ENCODE measurements at regions not wholly inside any gene's neighbourhood (a gene's known extent, or its start where the extent isn't known, plus 50 kb on each side); places are given as distances from the start of the nearest gene placed in this dataset.

GRCh38 chr7:116423499-116423898 lies 76.0 kb upstream of the CAV2 start:
- no peak for DNase-seq

DNA sequence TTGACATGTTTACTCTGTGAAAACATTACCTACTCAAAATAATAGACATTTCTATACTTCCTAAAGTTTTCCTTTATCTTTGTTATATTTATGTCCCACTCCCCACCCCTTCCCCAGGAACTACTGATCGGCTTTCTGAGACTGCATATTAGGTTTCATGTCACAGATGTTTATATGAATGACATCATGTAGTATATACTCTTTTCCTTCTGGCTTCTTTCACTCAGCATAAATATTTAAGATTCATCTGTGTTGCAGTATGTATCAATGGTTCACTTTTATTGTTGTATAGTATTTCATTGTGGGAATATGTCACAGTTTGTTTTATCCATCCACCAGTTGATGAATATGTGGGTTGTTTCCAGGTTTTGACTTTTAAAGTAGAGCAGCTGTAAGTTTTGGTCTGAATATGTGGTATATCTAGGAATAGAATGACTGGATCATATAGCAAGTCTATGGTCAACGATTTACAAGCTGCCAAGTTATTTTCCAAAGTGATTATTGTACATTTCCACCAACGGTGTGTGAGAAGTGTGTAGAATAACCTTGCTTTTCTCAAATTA lies 73.8 kb upstream of the CAV2 start:
- no peak for DNase-seq

DNA sequence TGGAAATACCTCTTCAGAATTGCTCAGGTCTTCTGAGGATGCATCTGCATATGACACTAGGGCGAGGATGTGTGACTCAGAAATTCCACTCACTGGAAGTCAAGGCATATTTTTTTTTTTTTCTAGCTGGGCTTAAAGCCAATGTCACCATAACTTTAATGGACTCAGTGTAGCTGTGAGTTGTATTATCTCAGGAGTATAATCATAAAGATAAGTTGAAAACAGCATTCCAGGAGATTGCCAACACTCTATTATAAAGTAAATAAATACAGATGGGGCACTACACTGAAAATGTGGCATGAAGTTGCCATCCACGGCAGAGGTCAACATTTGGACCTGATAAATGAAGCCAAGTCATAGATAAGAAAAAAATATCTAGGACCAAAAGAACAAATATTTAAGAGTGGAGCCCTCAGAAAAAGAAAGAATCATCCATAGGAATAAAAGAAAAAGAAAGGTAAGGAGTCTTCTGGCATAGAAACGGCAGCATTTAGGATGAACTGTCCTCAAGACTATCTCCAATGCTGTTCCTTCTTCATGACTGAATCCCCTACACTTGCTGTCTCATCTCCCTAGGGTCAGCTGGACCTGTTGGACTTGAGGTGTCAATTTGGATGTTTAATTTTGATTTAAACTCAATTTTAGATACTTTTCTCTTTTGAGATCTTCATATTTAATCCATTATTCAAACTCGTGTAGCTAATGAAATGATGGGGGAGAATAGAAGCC lies 72.9 kb upstream of the CAV2 start:
- no peak for DNase-seq

DNA sequence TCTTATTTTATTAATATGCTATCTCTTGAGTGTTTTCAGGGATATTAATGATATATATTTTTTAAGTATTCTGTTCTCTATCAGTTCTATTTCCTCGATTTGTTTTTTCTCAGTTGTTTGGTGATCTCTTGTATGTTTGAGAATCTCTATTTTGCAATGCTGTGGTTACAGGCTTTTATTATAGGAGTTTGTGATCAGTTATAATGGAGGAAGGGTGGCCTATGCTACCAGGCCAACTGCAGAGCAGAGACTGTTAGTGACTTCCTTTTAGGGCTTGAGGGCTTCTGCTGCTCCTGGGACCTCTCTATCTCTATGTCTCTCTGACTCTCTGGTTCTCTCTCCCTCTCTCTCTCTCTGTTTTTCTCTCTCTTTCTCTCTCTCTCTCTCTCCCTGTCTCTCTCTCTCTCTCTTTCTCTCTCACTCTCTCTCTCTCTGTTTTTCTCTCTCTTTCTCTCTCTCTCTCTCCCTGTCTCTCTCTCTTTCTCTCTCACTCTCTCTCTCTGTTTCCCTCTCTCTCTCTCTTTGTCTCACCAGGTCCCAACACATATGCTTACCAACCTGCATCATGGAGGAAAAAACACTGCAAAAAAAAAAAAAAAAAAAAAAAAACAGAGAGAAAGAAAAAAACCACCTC lies 69.4 kb upstream of the CAV2 start:
- no peak for DNase-seq

- DNase-seq, result no peak
Measured at GRCh38 chr7:116431787-116432526, 67.6 kb upstream of the CAV2 start.

GRCh38 chr7:116432527-116432916 lies 67.0 kb upstream of the CAV2 start:
- no peak for DNase-seq

DNA sequence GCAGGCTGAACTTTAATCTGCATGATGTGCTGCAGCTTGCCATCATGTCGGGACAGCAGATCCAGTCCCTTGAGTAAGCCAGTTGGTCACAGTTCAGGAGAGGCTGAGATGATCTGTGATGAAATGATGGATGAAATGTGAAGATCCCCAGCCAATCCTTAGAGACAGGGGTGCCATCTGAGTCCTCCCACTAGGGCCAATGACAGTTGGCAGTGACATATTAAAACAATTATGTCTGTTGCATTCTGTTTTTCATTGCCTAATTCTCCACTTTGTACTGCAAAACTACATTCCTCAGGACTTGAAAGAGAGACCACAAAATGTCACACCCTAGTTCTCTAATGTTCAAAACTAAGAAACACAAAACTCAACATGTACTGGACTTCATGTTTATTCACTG lies 66.3 kb upstream of the CAV2 start:
- DNase-seq, result no peak

- DNase-seq, result no peak
Measured at GRCh38 chr7:116434820-116435341, 64.7 kb upstream of the CAV2 start.

- DNase-seq, result no peak
Measured at GRCh38 chr7:116436305-116436826, 63.2 kb upstream of the CAV2 start.

DNA sequence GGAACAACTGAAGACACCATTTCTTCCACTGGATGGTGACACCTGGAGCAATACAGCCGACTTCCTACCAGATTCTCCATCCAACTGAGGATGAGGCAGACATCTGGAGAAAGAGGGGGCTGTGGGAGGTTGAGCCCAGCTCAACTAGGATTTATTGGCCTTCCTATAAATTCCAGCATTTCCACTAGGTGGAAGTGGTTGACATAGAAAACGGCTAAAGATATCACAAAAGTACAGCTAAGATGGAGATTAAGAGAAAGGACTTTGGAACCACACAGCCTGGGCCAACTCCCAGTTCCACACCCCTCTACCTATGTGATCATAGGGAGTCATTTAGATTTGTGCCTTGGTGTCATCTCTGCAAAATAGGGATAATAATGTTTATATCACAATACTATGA lies 61.3 kb upstream of the CAV2 start:
- no peak for DNase-seq

GRCh38 chr7:116439005-116439404 lies 60.5 kb upstream of the CAV2 start:
- DNase-seq, result no peak

DNA sequence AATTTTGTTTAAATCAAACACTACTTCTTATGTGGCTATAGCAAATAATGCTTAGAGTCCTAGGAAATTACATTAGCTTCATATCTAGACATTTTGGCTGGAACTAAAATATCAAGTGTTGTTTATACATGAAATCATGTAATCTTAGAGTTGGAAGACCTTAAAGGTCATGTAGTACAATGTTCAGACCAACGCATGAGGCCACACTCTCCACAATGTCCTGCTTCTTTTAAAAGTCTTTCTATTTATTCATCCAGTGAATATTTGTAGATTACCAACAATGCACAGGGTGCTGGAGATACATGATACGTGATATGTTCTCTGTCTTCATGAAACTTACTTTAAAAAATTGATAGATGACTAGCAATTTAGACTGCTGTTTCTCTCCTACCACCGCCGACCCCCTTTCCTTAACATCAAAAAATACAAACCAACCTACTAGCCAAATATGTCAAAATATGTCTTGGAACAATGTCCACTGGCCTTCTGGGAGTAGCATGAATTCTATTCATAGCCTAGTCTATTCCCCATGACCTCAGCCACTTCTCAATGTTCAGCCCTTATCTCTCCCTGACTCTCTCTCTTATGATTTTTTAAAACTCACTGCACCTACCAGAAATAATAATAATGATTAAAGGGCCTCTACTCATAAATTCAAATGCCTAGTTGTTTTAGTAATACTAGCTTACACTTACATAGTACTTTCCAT lies 59.5 kb upstream of the CAV2 start:
- DNase-seq, result no peak

DNA sequence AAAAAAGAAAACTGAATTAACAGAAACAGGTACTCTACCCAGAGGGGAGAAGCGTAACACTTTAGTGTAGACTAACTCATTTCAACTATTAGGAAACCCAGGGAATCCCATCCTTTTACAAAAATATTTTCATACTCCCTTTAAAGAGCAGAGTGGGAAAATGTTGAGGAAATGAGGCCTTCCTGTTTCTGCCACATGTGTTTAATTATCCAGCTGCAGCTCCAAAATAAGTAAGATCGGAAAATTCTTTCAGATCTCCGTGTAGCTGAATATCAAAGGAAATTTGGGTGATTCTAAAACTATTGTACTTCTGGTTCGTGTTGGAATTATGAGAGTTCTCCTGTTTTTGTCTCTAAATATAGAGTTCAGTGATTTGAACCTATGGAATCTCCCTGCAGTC lies 58.0 kb upstream of the CAV2 start:
- no peak for DNase-seq

DNA sequence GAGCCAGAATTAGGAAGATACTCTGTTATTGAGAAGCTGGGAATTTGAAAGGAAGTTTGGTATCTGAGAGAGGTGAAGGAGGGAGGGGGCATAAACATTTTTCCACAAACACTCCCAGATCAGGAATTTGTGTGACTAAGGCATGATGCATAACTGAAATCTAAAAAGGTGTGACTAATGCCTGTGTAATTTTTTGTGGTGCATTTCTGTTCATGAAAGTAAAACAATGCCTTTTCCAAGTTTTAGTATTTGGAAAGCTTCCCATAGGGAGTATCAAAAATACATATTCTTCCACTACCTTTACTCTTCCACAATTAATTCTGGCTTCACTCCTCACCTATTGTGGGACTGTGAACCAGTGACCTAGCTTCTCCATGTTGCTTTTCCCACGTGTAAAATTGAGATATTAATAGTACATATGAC lies 56.4 kb upstream of the CAV2 start:
- DNase-seq, result no peak

- DNase-seq, result no peak
Measured at GRCh38 chr7:116443646-116444045, 55.9 kb upstream of the CAV2 start.

DNA sequence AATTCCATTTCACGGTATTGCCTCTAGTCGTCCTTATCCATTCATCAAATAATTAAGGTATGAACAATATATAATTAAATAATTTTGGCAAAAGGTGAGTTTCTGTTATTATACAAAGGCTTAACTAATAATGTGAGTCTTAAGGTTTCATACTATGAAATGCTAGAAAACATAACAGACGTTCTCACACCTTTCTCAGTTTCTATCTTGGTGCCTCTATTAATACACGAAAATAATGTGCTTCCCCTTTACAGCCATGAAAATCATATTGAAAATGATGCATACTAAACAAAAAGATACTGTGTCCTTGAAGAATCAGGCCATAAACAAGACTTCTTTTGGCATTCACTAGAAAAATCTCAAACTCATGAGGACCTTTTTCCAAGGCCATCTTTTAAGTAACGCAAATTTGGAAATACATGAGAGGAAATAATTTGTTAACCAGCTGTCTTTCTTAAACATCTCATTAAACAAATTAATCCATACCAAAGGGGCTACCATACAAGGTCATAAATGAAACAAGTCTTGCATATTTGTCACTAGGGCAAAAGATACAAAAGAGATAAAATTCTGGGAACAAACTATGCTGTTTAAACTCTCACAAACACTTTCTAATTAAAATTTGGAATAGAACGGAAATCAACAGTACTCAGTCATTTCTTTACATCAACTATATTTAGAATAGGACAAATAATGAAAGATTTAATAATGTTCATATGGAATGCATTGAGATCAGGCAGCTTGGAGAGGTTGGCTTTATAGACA lies 53.9 kb upstream of the CAV2 start:
- no peak for DNase-seq

DNA sequence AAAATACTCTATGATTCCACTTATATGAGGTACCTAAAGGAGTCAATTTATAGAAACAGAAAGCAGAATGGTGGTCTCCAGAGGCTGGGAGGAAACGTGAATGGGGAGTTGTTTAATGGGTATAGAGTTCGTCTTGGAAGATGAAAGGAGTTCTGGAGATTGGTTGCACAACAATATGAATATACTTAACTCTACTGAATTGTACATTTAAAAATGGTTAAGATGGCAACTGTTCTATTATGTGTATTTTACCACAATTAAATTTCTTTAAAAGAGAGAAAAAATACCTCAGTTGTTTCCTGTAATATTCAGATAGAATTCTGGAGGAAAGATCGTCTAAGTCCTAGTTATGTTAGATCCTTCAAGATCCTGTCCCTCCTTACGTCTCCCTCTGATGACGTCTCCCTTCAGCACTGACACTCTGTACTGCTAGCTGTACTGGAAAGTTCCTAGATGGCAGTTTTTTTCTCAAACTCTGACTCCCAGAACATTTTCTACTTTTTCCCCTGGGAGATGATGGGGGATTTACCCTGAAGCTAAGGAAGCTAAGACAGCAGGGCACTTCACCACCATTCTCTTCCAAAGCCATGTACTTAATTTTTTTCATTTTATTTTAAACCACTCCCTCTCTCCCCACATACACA lies 53.2 kb upstream of the CAV2 start:
- DNase-seq, result no peak

GRCh38 chr7:116447436-116447835 lies 52.1 kb upstream of the CAV2 start:
- no peak for DNase-seq

- DNase-seq, result no peak
Measured at GRCh38 chr7:116447966-116448839, 51.3 kb upstream of the CAV2 start.

- DNase-seq, result no peak
Measured at GRCh38 chr7:116449441-116449840, 50.1 kb upstream of the CAV2 start.
